Fibroblast of villous mesenchyme (primary cell): ENCODE measurements at regions not wholly inside any gene's neighbourhood (a gene's known extent, or its start where the extent isn't known, plus 50 kb on each side); places are given as distances from the start of the nearest gene placed in this dataset.

Experiments
- DNase-seq: peaks from one replicate; pipeline ENCODE4 v3.0.0-alpha.2; 2010; ENCODE audit warnings: low read depth
- H3K4me3 ChIP-seq: 2 replicates; pipeline ENCODE4 v1.5.1; 2011; ENCODE audit warnings: low read depth, mild to moderate bottlenecking, low read length
- CTCF ChIP-seq: IDR thresholded peaks from 2 replicates; pipeline ENCODE4 v1.5.1; 2012; ENCODE audit warnings: low read depth, mild to moderate bottlenecking, low read length; ENCODE audit not compliant: insufficient read depth

- peak; percentile 3 for DNase-seq
- TF ChIP-seq CTCF = no peak
- H3K4me3 ChIP-seq = no peak overlapping the region
Observed at GRCh38 chrX:78603908-78604307, 55.2 kb downstream of the RTL3 start.

GRCh38 chrX:78595901-78596502 is 63.1 kb downstream of the RTL3 start:
- DNase-seq = no peak
- H3K4me3 ChIP-seq = no peak overlapping the region
- TF ChIP-seq CTCF = no peak

GRCh38 chrX:78593701-78594100 is 65.4 kb downstream of the RTL3 start:
- no peak for DNase-seq
- TF ChIP-seq CTCF = no peak
- H3K4me3 ChIP-seq = no peak overlapping the region

GRCh38 chrX:78592030-78592429 is 67.1 kb downstream of the RTL3 start:
- DNase-seq = no peak
- TF ChIP-seq CTCF = no peak

GRCh38 chrX:78574306-78574705 is 84.8 kb downstream of the RTL3 start:
- DNase-seq = no peak
- TF ChIP-seq CTCF = no peak
- no peak overlapping the region for H3K4me3 ChIP-seq

More at GRCh38 chrX:78592030-78592429, 67.1 kb downstream of the RTL3 start:
- H3K4me3 ChIP-seq = no peak overlapping the region

GRCh38 chrX:78573630-78574029 is 85.5 kb downstream of the RTL3 start:
- no peak for TF ChIP-seq CTCF
- DNase-seq = no peak

GRCh38 chrX:78571849-78572248 is 87.3 kb downstream of the RTL3 start:
- no peak for DNase-seq
- no peak for TF ChIP-seq CTCF

More at GRCh38 chrX:78573630-78574029, 85.5 kb downstream of the RTL3 start:
- H3K4me3 ChIP-seq = no peak overlapping the region

More at GRCh38 chrX:78571849-78572248, 87.3 kb downstream of the RTL3 start:
- no peak overlapping the region for H3K4me3 ChIP-seq
